GM21515 (cell line): ENCODE measurements at regions not wholly inside any gene's neighbourhood (a gene's known extent, or its start where the extent isn't known, plus 50 kb on each side); places are given as distances from the start of the nearest gene placed in this dataset.

ENCODE experiments used
- ATAC-seq: cut with Tn5 transposase; IDR thresholded peaks from one replicate; pipeline ENCODE4 v1.9.1; 2021; ENCODE audit not compliant: unreplicated experiment

GRCh38 chr20:22652681-22653588 lies 68.6 kb upstream of the FOXA2 start:
- ATAC-seq = no peak

- ATAC-seq = no peak
Observed at GRCh38 chr20:22653658-22654642, 69.6 kb upstream of the FOXA2 start.

GRCh38 chr20:22663528-22664025 lies 79.2 kb upstream of the FOXA2 start:
- no peak for ATAC-seq

- ATAC-seq = no peak
Observed at GRCh38 chr20:22667198-22667597, 82.8 kb upstream of the FOXA2 start.

- no peak for ATAC-seq
Observed at GRCh38 chr20:22672191-22672590, 87.8 kb upstream of the FOXA2 start.

GRCh38 chr20:22673467-22673866 lies 89.1 kb upstream of the FOXA2 start:
- ATAC-seq = no peak

- no peak for ATAC-seq
Observed at GRCh38 chr20:22675341-22675740, 91.0 kb upstream of the FOXA2 start.

GRCh38 chr20:22678678-22679077 lies 94.3 kb upstream of the FOXA2 start:
- no peak for ATAC-seq

- no peak for ATAC-seq
Observed at GRCh38 chr20:22679197-22679596, 94.8 kb upstream of the FOXA2 start.

GRCh38 chr20:22680031-22680740 lies 95.8 kb upstream of the FOXA2 start:
- ATAC-seq = no peak

- ATAC-seq = no peak
Observed at GRCh38 chr20:22681591-22682248, 97.3 kb upstream of the FOXA2 start.

- no peak for ATAC-seq
Observed at GRCh38 chr20:22682381-22682780, 98.0 kb upstream of the FOXA2 start.

- no peak for ATAC-seq
Observed at GRCh38 chr20:22684072-22684762, 99.8 kb upstream of the FOXA2 start.

- ATAC-seq = no peak
Observed at GRCh38 chr20:22684763-22685443, 100.5 kb upstream of the FOXA2 start.

- ATAC-seq = no peak
Observed at GRCh38 chr20:22686097-22686496, 101.7 kb upstream of the FOXA2 start.

GRCh38 chr20:22687676-22688349 lies 103.4 kb upstream of the FOXA2 start:
- no peak for ATAC-seq

GRCh38 chr20:22688485-22688884 lies 104.1 kb upstream of the FOXA2 start:
- ATAC-seq = no peak

- ATAC-seq = no peak
Observed at GRCh38 chr20:22689266-22689665, 104.9 kb upstream of the FOXA2 start.

- no peak for ATAC-seq
Observed at GRCh38 chr20:22690000-22690399, 105.6 kb upstream of the FOXA2 start.
